ENCODE measurements at regions not wholly inside any gene's neighbourhood (a gene's known extent, or its start where the extent isn't known, plus 50 kb on each side); places are given as distances from the start of the nearest gene placed in this dataset.

GRCh38 chr2:14554849-14555545 is 77.5 kb upstream of the LRATD1 start:
- Mint-ChIP-seq H3K4me3 (no peak overlapping the region), H3K4me1 (no peaks in the 10 kb centered on the region), H3K36me3 (no peaks in the 10 kb centered on the region), H3K27me3 (ENCODE audit: low read depth) (no peaks in the 10 kb centered on the region; the same call in 1 of the 2 replicates), H3K27ac (no peak overlapping the region), H3K9me3 (peaks cover 5% of the 10 kb centered on the region; the same call in 1 of the 2 replicates)
- CTCF ChIA-PET: no interaction called here
- TF ChIP-seq ZNF416 (CRISPR knock-in tag; IDR thresholded peaks at IDR 0.05) (no peak), TCF7 (CRISPR knock-in tag; IDR thresholded peaks at IDR 0.05; ENCODE audit: low read depth) (no peak), NFE2L1 (CRISPR knock-in tag; IDR thresholded peaks at IDR 0.05) (no peak), GTF2I (CRISPR knock-in tag; conservative IDR thresholded peaks at IDR 0.05) (no peak), NFATC4 (CRISPR knock-in tag; IDR thresholded peaks at IDR 0.05) (no peak), SP1 (CRISPR knock-in tag; conservative IDR thresholded peaks at IDR 0.05) (no peak), FOXP1 (CRISPR knock-in tag; IDR thresholded peaks at IDR 0.05; ENCODE audit: borderline replicate concordance) (no peak), IRF1 (CRISPR knock-in tag; IDR thresholded peaks at IDR 0.05) (no peak), KAT7 (CRISPR knock-in tag; IDR thresholded peaks at IDR 0.05; ENCODE audit: borderline replicate concordance) (no peak), NFYB (CRISPR knock-in tag; conservative IDR thresholded peaks at IDR 0.05; ENCODE audit: low read depth) (no peak)
- ATAC-seq (no peak), DNase-seq (ENCODE audit: low spot score) (no peak)
- POLR2A ChIA-PET: interaction anchor here (0.6 kb wide), 1 partner anchor 776 kb away, joined by 3 read pairs; no protein-coding TSS in a partner anchor

- no peak overlapping the region for H3K27ac Mint-ChIP-seq
- TF ChIP-seq ZNF263 (CRISPR knock-in tag; IDR thresholded peaks at IDR 0.05; ENCODE audit: low read depth): no peak
- no peak for TF ChIP-seq CDX4 (CRISPR knock-in tag; IDR thresholded peaks at IDR 0.05; ENCODE audit: borderline replicate concordance)
- no peak for TF ChIP-seq TEAD1 (CRISPR knock-in tag; IDR thresholded peaks at IDR 0.05)
- no peak for TF ChIP-seq HMGA2 (CRISPR knock-in tag; IDR thresholded peaks at IDR 0.05)
- H3K9me3 Mint-ChIP-seq: peaks cover 5% of the 10 kb centered on the region; the same call in 1 of the 2 replicates
- no peak for ATAC-seq
- ChIA-PET CTCF (no interaction called here), POLR2A (no interaction called here)
- no peaks in the 10 kb centered on the region; the same call in 1 of the 2 replicates for H3K27me3 Mint-ChIP-seq (ENCODE audit: low read depth)
- no peak for DNase-seq (ENCODE audit: low spot score)
- no peaks in the 10 kb centered on the region for H3K4me1 Mint-ChIP-seq
- no peak overlapping the region for H3K4me3 Mint-ChIP-seq
- no peaks in the 10 kb centered on the region for H3K36me3 Mint-ChIP-seq
Measured at GRCh38 chr2:14557111-14557510, 75.4 kb upstream of the LRATD1 start.

- DNase-seq (ENCODE audit: low spot score) (no peak), ATAC-seq (no peak)
- no peak overlapping the region for H3K27ac Mint-ChIP-seq
- ChIA-PET CTCF (no interaction called here), POLR2A (no interaction called here)
- H3K4me3 Mint-ChIP-seq: no peak overlapping the region
- H3K36me3 Mint-ChIP-seq: no peaks in the 10 kb centered on the region
- no peaks in the 10 kb centered on the region for H3K4me1 Mint-ChIP-seq
- H3K27me3 Mint-ChIP-seq (ENCODE audit: low read depth): no peaks in the 10 kb centered on the region; the same call in 1 of the 2 replicates
- H3K9me3 Mint-ChIP-seq: peaks cover 5% of the 10 kb centered on the region; the same call in 1 of the 2 replicates
- TF ChIP-seq FOXP4 (CRISPR knock-in tag; IDR thresholded peaks at IDR 0.05) (no peak), KAT7 (CRISPR knock-in tag; IDR thresholded peaks at IDR 0.05; ENCODE audit: borderline replicate concordance) (no peak), PRRX2 (CRISPR knock-in tag; IDR thresholded peaks at IDR 0.05) (no peak), CREM (CRISPR knock-in tag; IDR thresholded peaks at IDR 0.05) (no peak), E2F4 (CRISPR knock-in tag; IDR thresholded peaks at IDR 0.05; ENCODE audit: borderline replicate concordance, low read depth) (no peak), MAX (CRISPR knock-in tag; IDR thresholded peaks at IDR 0.05) (no peak), ZNF423 (CRISPR knock-in tag; IDR thresholded peaks at IDR 0.05) (no peak), CDX4 (CRISPR knock-in tag; IDR thresholded peaks at IDR 0.05; ENCODE audit: borderline replicate concordance) (no peak), NFE2L1 (CRISPR knock-in tag; IDR thresholded peaks at IDR 0.05) (no peak), TEAD4 (CRISPR knock-in tag; IDR thresholded peaks at IDR 0.05) (no peak), HMGXB4 (CRISPR knock-in tag; IDR thresholded peaks at IDR 0.05) (no peak), ZNF121 (CRISPR knock-in tag; IDR thresholded peaks at IDR 0.05) (no peak)
Measured at GRCh38 chr2:14557916-14558315, 74.6 kb upstream of the LRATD1 start.

All from WTC11 (cell line).